ENCODE measurements at regions not wholly inside any gene's neighbourhood (a gene's known extent, or its start where the extent isn't known, plus 50 kb on each side); places are given as distances from the start of the nearest gene placed in this dataset.

- Histone ChIP-seq H3K27ac (no peak overlapping the region), H3K4me3 (no peak overlapping the region)
- TF ChIP-seq CTCF (IDR thresholded peaks at IDR 0.05), result no peak
- no peak for DNase-seq (ENCODE audit: low spot score)
Measured at GRCh38 chr12:53845932-53846331, 92.7 kb upstream of the HOXC13 start.

GRCh38 chr12:53849113-53849512 is 89.5 kb upstream of the HOXC13 start:
- TF ChIP-seq CTCF (IDR thresholded peaks at IDR 0.05), result no peak
- Histone ChIP-seq H3K4me3 (no peak overlapping the region), H3K27ac (no peak overlapping the region)
- DNase-seq (ENCODE audit: low spot score), result no peak

GRCh38 chr12:53849656-53850055 is 89.0 kb upstream of the HOXC13 start:
- Histone ChIP-seq H3K27ac (no peak overlapping the region), H3K4me3 (no peak overlapping the region)
- DNase-seq (ENCODE audit: low spot score), result no peak
- TF ChIP-seq CTCF (IDR thresholded peaks at IDR 0.05), result no peak

- TF ChIP-seq CTCF (IDR thresholded peaks at IDR 0.05), result no peak
- no peak overlapping the region for H3K27ac ChIP-seq
- no peak overlapping the region for H3K4me3 ChIP-seq
- no peak for DNase-seq (ENCODE audit: low spot score)
Measured at GRCh38 chr12:53852061-53852460, 86.6 kb upstream of the HOXC13 start.

- TF ChIP-seq CTCF (IDR thresholded peaks at IDR 0.05), result no peak
- H3K27ac ChIP-seq, result no peak overlapping the region
- no peak for DNase-seq (ENCODE audit: low spot score)
Measured at GRCh38 chr12:53852992-53853391, 85.6 kb upstream of the HOXC13 start.

GRCh38 chr12:53854701-53855316 is 83.8 kb upstream of the HOXC13 start:
- no peak overlapping the region for H3K27ac ChIP-seq
- TF ChIP-seq CTCF (IDR thresholded peaks at IDR 0.05), result no peak

More at GRCh38 chr12:53852992-53853391, 85.6 kb upstream of the HOXC13 start:
- H3K4me3 ChIP-seq, result no peak overlapping the region

GRCh38 chr12:53856132-53856531 is 82.5 kb upstream of the HOXC13 start:
- TF ChIP-seq CTCF (IDR thresholded peaks at IDR 0.05), result no peak
- DNase-seq (ENCODE audit: low spot score), result no peak
- H3K4me3 ChIP-seq, result no peak overlapping the region
- H3K27ac ChIP-seq, result no peak overlapping the region

More at GRCh38 chr12:53854701-53855316, 83.8 kb upstream of the HOXC13 start:
- H3K4me3 ChIP-seq, result no peak overlapping the region
- DNase-seq (ENCODE audit: low spot score), result no peak
